IPS-20b (cell line): ENCODE measurements at regions not wholly inside any gene's neighbourhood (a gene's known extent, or its start where the extent isn't known, plus 50 kb on each side); places are given as distances from the start of the nearest gene placed in this dataset.
"Not testable (repeated sequence)": the region's sequence is repeated elsewhere in the genome, so short reads cannot be mapped to it uniquely, and the experiment has no call there.

ENCODE experiments used
- H3K27ac ChIP-seq: one replicate; pipeline ENCODE4 v1.5.1; 2013; ENCODE audit warnings: low read length
- H3K27me3 ChIP-seq: 2 replicates; pipeline ENCODE4 v1.6.1; 2013; ENCODE audit warnings: mild to moderate bottlenecking, low read length, inconsistent platforms; ENCODE audit not compliant: insufficient read depth
- H3K36me3 ChIP-seq: 2 replicates; pipeline ENCODE4 v1.6.1; 2013; ENCODE audit warnings: low read depth, mild to moderate bottlenecking, inconsistent platforms, low read length, moderate library complexity; ENCODE audit not compliant: insufficient read depth
- H3K4me1 ChIP-seq: 2 replicates; pipeline ENCODE4 v1.6.1; 2013; ENCODE audit warnings: mild to moderate bottlenecking, control low read depth, inconsistent platforms, low read length, moderate library complexity; ENCODE audit not compliant: insufficient read depth
- H3K4me3 ChIP-seq: 2 replicates; pipeline ENCODE4 v1.5.1; 2013; ENCODE audit warnings: mild to moderate bottlenecking, low read length, inconsistent platforms
- H3K9ac ChIP-seq: 2 replicates; pipeline ENCODE4 v1.6.1; 2013; ENCODE audit warnings: low read depth, mild to moderate bottlenecking, inconsistent platforms, low read length, moderate library complexity
- H3K9me3 ChIP-seq: 2 replicates; pipeline ENCODE4 v1.6.1; 2013; ENCODE audit warnings: mild to moderate bottlenecking, low read depth, low read length, inconsistent platforms; ENCODE audit not compliant: insufficient read depth

DNA sequence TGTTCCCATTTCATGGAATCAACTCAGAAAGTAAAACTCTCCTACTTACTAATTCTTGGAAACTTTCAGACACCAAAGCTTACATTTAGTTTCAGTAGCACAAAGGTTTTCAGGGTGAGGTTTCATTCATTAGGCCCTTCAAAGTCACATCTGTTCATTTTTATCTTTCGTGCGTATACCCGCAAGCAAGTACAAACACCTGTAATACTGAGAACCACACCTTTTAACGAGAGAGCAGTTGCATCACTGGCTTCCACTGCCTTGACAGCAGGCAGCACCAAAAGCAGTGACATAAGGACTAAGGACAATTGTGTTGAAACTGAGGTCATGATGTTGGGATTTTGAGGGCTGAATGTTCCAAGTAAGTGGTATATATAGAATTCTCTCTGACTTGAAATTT lies 60.5 kb downstream of the GOLGA6L22 start:
- not testable (repeated sequence) for H3K36me3 ChIP-seq, H3K4me3 ChIP-seq, H3K4me1 ChIP-seq, H3K9me3 ChIP-seq, H3K27me3 ChIP-seq, H3K27ac ChIP-seq, H3K9ac ChIP-seq

DNA sequence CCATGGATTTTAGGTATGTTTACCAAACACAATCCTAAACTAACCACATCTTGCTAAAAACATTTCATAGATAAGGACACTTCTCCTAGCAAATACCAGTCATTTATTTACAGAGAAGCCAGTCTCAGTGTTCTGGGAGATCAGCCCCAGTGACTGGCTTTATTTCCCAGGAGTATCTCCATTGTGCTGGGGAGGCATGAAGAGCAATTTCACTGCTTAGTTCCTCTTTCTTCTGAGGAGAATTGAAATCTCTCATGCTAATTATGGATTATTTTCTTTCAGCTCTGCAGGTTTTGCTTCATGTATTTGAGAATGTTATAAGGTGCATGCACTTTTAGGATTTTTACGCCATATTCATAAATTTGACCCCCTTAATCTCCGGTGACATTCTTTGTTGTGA lies 67.8 kb downstream of the GOLGA6L22 start:
- H3K27me3 ChIP-seq, H3K9me3 ChIP-seq, H3K27ac ChIP-seq, H3K36me3 ChIP-seq, H3K4me3 ChIP-seq, H3K9ac ChIP-seq, H3K4me1 ChIP-seq: not testable (repeated sequence)

DNA sequence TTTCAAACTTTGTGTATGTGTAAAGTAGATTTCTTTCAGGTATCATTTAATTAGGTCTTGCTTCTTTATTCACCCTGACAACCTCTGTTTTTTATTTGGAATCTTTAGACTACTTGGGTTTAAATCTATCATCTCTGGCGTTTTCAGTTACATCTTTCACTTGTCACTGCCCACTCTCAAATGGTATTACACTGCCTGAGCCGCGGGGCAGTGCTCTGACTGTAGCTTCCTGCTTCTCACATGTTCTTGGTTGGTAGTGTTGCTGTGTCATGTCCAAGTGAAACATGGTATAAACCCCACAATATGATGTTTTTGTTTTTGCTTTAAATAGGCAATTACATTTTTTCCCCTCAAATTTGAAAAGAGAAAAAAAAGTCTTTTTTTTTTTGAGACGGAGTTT lies 68.3 kb downstream of the GOLGA6L22 start:
- not testable (repeated sequence) for H3K9ac ChIP-seq, H3K9me3 ChIP-seq, H3K4me3 ChIP-seq, H3K27me3 ChIP-seq, H3K27ac ChIP-seq, H3K4me1 ChIP-seq, H3K36me3 ChIP-seq

DNA sequence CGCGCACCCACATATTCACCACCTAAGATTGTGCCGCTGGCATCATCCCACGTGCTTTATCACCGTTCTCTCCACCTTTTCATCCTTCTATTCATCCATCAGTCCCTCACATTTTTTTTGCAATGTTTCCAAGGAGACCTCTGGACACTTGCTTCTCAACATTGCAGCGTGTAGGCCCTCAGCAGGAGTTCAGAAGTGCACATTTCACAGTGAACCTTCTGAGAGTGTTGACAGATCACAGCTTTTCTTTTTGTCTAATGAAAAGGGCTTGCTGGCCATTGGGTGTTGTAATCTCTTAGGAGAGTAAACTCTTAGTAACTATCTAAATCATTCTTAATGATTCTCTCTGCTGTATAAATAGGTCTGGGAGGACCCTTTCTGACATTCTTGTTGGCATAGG lies 70.5 kb downstream of the GOLGA6L22 start:
- H3K9me3 ChIP-seq, H3K9ac ChIP-seq, H3K4me3 ChIP-seq, H3K27me3 ChIP-seq, H3K36me3 ChIP-seq, H3K27ac ChIP-seq, H3K4me1 ChIP-seq: not testable (repeated sequence)

DNA sequence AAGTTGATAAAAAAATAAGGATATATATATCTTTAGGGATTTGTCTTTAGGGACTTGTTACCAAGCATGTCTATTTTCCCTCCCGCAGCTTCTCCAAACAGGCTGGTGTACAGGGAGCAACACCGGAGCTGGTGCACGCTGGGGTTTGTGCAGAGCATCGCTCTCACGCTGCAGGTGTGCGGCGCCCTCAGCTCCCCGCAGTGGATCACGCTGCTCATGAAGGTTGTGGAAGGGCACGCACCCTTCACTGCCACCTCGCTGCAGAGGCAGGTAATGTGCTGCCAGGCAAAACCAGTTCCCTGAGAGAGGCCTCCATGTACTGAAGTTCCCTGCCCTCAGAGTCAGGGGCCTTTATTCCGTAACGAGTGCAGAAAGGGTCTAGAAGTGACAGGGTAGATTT lies 101.0 kb downstream of the GOLGA6L22 start:
- H3K4me1 ChIP-seq, H3K4me3 ChIP-seq, H3K9me3 ChIP-seq, H3K27me3 ChIP-seq, H3K27ac ChIP-seq, H3K36me3 ChIP-seq, H3K9ac ChIP-seq: not testable (repeated sequence)

- not testable (repeated sequence) for H3K27ac ChIP-seq, H3K4me3 ChIP-seq, H3K4me1 ChIP-seq, H3K9ac ChIP-seq, H3K27me3 ChIP-seq, H3K9me3 ChIP-seq, H3K36me3 ChIP-seq
Observed at GRCh38 chr15:22561716-22562115, 103.0 kb downstream of the GOLGA6L22 start.

GRCh38 chr15:22566510-22566909 lies 107.8 kb downstream of the GOLGA6L22 start:
- H3K36me3 ChIP-seq, H3K27ac ChIP-seq, H3K9me3 ChIP-seq, H3K4me3 ChIP-seq, H3K4me1 ChIP-seq, H3K9ac ChIP-seq, H3K27me3 ChIP-seq: not testable (repeated sequence)

DNA sequence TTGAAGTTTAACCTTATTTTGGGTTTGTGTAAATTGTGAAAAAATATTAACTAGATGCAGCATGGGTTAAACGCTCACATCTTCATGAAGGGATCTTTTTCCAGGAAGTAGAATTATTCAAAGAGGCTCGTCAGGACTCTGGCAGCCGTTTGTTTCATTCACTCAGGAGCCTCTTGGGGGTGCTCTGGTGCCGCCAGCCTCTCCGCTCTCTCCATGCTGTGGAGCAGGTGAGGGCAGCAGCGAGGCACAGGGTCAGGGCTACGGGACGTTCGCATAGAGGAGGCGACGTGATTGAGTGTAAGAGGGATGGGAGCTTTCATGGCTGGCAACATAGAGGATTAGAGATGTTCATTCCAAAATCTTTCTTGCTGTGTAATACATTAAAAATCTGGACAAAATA lies 110.8 kb downstream of the GOLGA6L22 start:
- H3K4me3 ChIP-seq, H3K4me1 ChIP-seq, H3K27ac ChIP-seq, H3K27me3 ChIP-seq, H3K9ac ChIP-seq, H3K9me3 ChIP-seq: not testable (repeated sequence)
- peaks cover 11% of the 10 kb centered on the region for H3K36me3 ChIP-seq

DNA sequence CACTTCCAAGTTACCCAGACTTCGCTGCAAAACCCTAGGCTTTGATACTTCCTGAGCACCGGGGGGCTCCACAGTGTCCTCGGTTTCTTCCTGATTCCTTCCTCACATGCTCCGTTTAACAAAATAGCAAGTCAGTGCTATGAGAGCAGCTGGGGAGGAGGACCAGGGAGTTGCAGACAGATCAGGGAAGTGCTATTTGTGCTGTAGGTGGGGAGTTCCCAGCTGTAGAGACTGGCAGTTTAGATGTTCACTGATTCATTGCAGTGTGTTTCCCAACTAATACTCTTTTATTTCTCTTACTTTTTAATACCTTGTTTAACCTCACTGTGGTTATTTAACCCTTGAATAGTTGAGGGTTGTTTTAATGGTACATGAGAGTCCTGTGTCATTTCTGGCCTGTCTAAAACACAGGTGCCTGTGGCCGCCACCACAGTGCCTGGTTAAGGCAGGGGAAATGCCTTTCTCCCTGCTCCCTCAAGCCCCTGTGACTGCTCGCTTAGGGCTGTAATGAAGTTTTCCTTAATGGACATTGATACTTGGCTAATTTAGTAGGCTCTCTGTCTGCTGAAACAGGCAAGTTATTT lies 113.5 kb downstream of the GOLGA6L22 start:
- not testable (repeated sequence) for H3K27ac ChIP-seq, H3K4me3 ChIP-seq, H3K4me1 ChIP-seq, H3K27me3 ChIP-seq, H3K9ac ChIP-seq, H3K9me3 ChIP-seq
- peaks cover 11% of the 10 kb centered on the region for H3K36me3 ChIP-seq

DNA sequence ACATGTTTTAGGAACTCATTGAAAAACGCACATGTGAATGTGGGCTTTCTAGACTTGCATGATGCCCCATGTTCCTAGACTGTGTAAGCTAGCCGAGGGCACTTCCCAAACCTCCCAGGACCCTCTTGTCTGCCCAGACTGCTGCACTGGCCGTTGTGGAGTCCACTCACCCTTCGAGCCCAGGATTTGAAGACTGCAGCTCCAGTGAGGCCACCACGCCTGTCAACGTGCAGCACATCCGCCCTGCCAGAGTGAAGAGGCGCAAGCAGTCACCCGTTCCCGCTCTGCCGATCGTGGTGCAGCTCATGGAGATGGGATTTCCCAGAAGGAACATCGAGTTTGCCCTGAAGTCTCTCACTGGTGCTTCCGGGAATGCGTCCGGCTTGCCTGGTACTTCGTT lies 114.1 kb downstream of the GOLGA6L22 start:
- H3K27me3 ChIP-seq, H3K9me3 ChIP-seq, H3K9ac ChIP-seq, H3K4me1 ChIP-seq, H3K27ac ChIP-seq, H3K4me3 ChIP-seq: not testable (repeated sequence)
- H3K36me3 ChIP-seq: peaks cover 11% of the 10 kb centered on the region

DNA sequence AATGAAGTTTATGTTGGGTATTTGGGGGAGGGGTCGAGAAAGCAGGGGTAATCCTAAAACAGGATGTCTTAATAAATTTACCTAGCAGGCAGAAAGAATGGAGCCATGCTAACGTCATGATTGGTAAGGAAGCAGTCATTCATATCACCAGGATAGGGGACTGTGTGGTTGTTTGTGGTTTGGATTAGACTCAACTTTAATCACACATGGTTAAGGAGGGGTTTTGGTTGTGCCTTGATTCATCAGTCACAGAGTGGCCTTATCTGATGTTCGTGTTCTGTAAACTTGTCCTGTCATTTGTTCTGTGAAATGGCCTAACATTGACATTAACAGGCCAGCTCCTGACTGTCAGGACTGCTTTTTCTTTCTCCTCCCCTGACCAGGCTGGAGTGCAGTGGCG lies 119.1 kb downstream of the GOLGA6L22 start:
- not testable (repeated sequence) for H3K4me3 ChIP-seq, H3K4me1 ChIP-seq, H3K27me3 ChIP-seq, H3K9ac ChIP-seq, H3K27ac ChIP-seq, H3K9me3 ChIP-seq, H3K36me3 ChIP-seq

- H3K27me3 ChIP-seq, H3K4me1 ChIP-seq, H3K36me3 ChIP-seq, H3K4me3 ChIP-seq, H3K9ac ChIP-seq, H3K27ac ChIP-seq, H3K9me3 ChIP-seq: not testable (repeated sequence)
Observed at GRCh38 chr15:22579213-22579612, 120.5 kb downstream of the GOLGA6L22 start.

- not testable (repeated sequence) for H3K4me1 ChIP-seq, H3K4me3 ChIP-seq, H3K9ac ChIP-seq, H3K27ac ChIP-seq, H3K36me3 ChIP-seq, H3K9me3 ChIP-seq, H3K27me3 ChIP-seq
Observed at GRCh38 chr15:22587391-22587790, 128.7 kb downstream of the GOLGA6L22 start.
